Stimulated activated CD8-positive, alpha-beta memory T cell treated with anti-CD3 and anti-CD28 coated beads, Interleukin-2, amount 100 ng/mL, for 48 hours (primary cell): ENCODE measurements at regions not wholly inside any gene's neighbourhood (a gene's known extent, or its start where the extent isn't known, plus 50 kb on each side); places are given as distances from the start of the nearest gene placed in this dataset.
"Not testable (repeated sequence)": the region's sequence is repeated elsewhere in the genome, so short reads cannot be mapped to it uniquely, and the experiment has no call there.

Experiments
- DNase-seq, 2 donors: peaks; one replicate each; pipeline ENCODE4 v3.0.0-alpha.2; 2020; ENCODE audit warnings: low read depth in 2 of 2

GRCh38 chr1:29953961-29954360 lies 717.6 kb downstream of the PTPRU start:
- DNase-seq: no peak

- no peak for DNase-seq
Observed at GRCh38 chr1:29949676-29950075, 713.4 kb downstream of the PTPRU start.

DNA sequence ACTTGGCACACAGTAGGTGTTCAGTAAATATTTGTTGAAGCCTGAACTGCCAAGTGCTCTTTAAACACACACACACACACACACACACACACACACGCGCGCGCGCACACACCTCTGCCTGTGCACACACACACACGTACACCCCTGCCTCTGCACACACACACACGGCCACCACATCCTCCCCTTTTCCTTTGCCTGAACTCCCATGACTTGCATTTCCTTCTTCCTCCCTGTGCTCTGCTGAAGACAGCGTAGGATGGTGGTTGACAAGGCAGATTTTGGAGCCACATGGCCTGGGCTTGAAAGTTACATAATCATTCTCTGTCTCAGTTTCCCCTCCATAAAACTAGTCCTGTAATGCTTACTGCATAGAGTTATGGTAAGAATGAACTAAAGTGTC lies 712.3 kb downstream of the PTPRU start:
- no peak for DNase-seq

- DNase-seq: no peak
Observed at GRCh38 chr1:29946057-29946456, 709.7 kb downstream of the PTPRU start.

DNA sequence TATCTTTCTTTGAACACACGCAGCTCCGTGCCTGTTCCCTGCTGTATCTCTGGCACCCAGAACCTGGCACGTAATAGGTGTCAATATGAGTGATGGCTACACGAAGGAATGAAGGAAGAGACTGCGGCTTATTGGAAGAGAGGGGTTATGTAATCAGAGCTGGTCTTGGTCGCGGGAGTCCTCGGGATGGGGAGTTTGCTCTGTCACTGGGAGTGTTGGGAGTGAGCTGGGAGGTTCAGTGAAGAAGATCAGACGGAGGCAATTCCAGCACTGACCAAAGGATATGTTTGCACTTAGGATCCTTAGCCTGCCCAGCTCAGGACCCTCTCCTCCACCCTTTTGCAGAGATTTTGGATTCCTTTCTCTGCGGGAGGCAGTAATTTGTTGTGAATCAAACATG lies 709.1 kb downstream of the PTPRU start:
- no peak for DNase-seq

GRCh38 chr1:29944253-29944905 lies 708.1 kb downstream of the PTPRU start:
- DNase-seq: no peak

DNA sequence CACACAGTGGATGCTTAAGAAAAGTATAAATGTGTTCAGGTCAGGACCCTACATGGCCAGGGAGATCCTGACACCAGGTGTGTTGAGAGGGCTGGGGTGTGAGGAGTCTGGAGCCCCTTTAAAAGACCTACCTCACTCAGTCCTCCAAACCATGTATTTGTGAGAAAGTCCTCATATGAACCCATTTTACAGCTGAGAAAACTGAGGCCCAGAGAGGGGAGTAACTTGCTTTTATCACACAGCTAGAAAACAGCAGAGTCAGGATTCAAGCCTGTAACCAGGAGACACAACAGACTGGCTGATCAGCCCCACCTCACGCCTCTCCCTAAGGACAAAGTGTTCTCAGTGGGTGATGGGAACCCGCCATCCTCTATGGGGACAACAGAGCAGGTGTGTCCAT lies 706.7 kb downstream of the PTPRU start:
- DNase-seq: no peak

GRCh38 chr1:29939079-29939478 lies 702.8 kb downstream of the PTPRU start:
- no peak for DNase-seq

DNA sequence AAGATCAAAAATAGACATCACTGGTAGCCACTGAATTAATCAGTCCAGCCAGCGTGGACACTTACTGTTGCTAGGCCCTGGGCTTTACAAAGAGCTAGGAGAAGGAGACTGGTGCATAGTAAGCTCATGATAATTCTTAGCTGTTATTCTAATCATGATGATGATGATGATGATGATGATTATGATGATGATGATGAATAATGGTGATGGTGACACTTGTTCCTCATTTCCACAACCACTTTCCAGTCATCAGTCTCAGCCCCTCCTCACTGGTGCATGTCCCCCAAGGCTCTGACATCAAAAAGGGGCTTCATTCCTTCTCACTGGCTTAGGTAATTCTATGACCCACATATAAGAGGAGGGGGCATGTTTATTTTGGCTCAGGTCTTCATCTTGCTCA lies 701.0 kb downstream of the PTPRU start:
- DNase-seq: no peak

GRCh38 chr1:29936031-29936544 lies 699.8 kb downstream of the PTPRU start:
- no peak for DNase-seq

GRCh38 chr1:29934255-29934772 lies 698.0 kb downstream of the PTPRU start:
- no peak for DNase-seq

- no peak for DNase-seq
Observed at GRCh38 chr1:29933067-29933466, 696.7 kb downstream of the PTPRU start.

GRCh38 chr1:29932626-29933025 lies 696.3 kb downstream of the PTPRU start:
- no peak for DNase-seq

DNA sequence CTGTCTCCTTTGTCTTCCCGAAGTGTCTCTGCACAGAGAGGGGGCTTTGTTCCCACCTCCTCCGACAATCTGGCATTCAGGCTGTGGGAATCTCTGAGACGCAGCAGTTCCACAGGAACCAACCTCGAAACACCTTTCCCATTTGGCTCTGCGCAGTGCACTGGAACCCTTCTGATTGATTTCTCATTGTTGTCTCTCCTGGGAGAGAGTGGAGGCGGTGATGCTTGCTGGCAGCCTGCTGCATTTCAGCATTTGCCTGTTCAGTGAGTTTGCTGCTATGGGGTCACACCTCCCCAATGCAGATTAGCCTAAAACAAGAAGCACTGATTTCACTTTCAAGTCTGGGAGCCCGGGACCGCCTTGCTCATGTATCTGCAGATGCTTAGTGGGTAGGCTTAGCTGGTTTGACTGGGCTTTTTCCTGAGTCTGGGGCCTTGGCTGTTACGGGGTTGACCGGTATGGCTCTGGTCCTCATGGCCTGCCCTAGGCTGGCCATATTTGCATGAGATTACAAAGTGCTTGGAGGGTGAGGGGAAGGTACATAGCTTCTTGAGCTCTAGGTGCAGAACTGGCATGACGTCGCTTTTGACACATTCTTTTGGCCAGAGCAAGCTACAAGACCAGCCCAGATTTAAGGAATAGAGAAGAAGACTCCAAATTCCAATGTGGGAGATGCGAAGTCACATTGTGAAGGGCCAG lies 695.3 kb downstream of the PTPRU start:
- DNase-seq: no peak

DNA sequence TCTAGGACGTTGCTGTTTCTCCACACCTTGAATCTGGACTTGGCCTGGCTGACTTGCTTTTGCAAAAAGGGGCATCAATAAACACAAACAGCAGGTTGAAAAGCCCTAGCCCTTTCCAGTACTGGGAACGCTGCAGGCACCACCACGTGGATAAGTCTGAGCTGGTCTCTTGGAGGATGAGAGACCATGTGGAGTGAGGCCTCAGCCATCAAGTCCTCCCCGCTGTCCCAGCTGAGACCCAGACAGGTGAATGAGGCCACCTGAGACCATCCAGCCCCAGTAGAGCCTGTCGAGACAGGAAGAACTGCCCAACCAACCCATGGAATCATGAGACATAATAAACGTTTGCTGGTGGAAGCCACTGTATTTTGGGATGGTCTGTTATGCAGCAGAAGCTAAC lies 688.7 kb downstream of the PTPRU start:
- DNase-seq: no peak

- no peak for DNase-seq
Observed at GRCh38 chr1:29924017-29924431, 687.7 kb downstream of the PTPRU start.

DNA sequence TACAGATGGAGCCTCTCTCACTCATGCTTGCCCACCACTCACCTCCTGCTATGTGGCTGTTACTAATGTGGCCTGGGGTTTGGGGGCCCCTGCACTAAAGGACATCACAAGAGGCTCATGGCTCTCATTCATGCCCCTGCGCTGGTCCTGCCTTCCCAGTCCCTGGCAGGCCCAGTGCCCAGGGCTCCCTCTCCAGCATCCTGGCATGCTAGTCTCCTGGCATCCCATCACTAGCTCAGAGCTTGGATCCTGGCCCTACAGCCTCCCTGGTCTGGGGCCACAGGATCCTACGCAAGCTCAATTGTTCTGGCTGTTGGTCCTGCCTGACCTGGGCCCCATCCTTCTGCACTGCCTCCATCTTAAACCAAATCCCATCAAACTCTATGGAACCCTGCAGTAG lies 685.4 kb downstream of the PTPRU start:
- DNase-seq: no peak

GRCh38 chr1:29920784-29921183 lies 684.5 kb downstream of the PTPRU start:
- DNase-seq: no peak

DNA sequence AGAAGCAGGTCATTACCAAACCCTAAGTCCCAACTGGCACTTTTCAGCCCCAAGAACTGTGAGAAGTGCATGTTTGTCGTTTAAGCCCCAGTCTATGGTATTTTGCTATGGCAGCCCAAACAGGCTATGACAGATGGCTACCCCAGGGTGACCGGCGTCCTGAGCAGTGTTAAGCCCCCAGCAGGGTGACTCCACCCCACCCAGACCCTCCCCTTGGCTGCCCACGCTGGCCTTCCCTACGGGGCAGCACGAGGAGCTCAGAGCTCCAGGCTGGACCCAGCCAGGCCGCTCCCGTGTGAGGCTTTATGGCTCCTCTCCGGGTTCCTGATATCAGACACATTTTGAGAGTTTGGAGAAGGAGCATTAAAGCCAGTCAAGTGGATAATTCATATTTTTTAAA lies 684.0 kb downstream of the PTPRU start:
- no peak for DNase-seq

GRCh38 chr1:29919041-29919440 lies 682.7 kb downstream of the PTPRU start:
- DNase-seq: not testable (repeated sequence)

GRCh38 chr1:29916656-29917369 lies 680.5 kb downstream of the PTPRU start:
- no peak for DNase-seq

DNA sequence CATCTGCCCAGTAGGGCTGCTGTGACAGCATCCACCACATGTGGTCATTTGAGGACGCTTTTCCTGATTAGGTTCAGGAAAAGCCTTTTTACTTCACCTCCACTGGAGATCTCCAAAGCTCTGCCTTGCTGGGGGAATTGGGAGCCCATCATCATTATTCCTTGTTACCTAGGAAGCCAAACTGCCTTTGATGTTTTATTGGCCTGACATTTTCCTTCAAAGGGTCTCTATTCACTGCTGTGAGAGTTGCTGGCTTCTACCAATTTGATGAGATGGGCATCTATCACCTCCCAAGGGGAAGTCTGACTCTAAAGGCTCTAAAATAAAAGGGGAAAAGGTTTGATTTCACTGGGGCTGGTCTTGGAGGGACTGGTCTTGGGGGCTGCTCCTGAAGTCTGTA lies 678.6 kb downstream of the PTPRU start:
- DNase-seq: no peak

GRCh38 chr1:29912425-29912824 lies 676.1 kb downstream of the PTPRU start:
- DNase-seq: no peak
